ENCODE measurements at regions not wholly inside any gene's neighbourhood (a gene's known extent, or its start where the extent isn't known, plus 50 kb on each side); places are given as distances from the start of the nearest gene placed in this dataset.

- TF ChIP-seq CTCF (conservative IDR thresholded peaks at IDR 0.05; ENCODE audit: low read length) = no peak
- no peak for TF ChIP-seq EZH2phosphoT487 (IDR thresholded peaks at IDR 0.05; ENCODE audit: borderline replicate concordance)
Measured at GRCh38 chr2:105626966-105627340, 117.8 kb upstream of the NCK2 start.
